NCI-H526 treated with DMSO at 0.1 percent for 48 hours (cell line): ENCODE measurements at regions not wholly inside any gene's neighbourhood (a gene's known extent, or its start where the extent isn't known, plus 50 kb on each side); places are given as distances from the start of the nearest gene placed in this dataset.
"Not testable (repeated sequence)": the region's sequence is repeated elsewhere in the genome, so short reads cannot be mapped to it uniquely, and the experiment has no call there.

Experiments
- DNase-seq: peaks from one replicate; lab custom pipeline; 2025; lab: John Stamatoyannopoulos, UW

GRCh38 chr3:177249203-177249602 is 51.9 kb upstream of the TBL1XR1 start:
- no peak for DNase-seq

DNA sequence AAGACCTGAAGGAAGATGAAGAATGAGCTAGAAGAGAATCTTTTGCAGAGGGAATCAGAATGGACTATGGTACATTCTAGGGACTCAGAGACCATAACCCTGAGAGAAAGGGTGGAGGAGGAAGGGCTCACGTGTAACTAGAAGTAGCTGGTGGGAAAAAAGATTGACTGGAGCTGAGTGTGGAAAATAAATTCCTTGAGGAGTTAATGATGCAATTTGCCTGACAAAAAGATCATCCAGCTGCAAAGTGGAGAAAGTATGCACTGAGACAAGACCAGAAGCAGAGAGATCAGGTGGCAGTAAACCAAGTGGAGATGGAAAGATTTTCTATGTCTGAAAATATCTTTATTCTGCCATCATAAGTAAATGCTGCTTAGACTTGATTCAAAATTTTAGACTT is 52.9 kb upstream of the TBL1XR1 start:
- DNase-seq, result no peak

- no peak for DNase-seq
Measured at GRCh38 chr3:177251755-177252154, 54.5 kb upstream of the TBL1XR1 start.

GRCh38 chr3:177257006-177257405 is 59.7 kb upstream of the TBL1XR1 start:
- DNase-seq, result no peak

- no peak for DNase-seq
Measured at GRCh38 chr3:177257625-177258024, 60.3 kb upstream of the TBL1XR1 start.

DNA sequence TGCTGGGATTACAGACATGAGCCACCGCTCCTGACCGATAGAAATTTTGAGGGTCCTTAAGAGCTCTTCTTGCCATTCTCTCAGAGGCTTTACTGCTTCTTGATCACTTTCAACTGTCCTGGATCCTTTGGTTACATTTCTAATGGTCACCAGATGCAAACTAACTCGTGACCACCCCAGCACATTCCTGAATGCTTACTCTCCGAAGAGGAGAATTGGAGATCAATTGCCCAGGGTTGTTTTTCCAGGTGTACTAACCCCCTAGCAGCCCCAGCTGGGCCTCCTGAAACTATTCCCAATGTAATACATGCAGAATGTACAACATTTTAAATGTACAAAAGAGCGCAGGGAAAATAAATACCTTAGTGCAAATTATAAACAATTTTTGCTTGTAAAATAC is 65.1 kb upstream of the TBL1XR1 start:
- no peak for DNase-seq

GRCh38 chr3:177263615-177264368 is 66.5 kb upstream of the TBL1XR1 start:
- DNase-seq, result no peak

DNA sequence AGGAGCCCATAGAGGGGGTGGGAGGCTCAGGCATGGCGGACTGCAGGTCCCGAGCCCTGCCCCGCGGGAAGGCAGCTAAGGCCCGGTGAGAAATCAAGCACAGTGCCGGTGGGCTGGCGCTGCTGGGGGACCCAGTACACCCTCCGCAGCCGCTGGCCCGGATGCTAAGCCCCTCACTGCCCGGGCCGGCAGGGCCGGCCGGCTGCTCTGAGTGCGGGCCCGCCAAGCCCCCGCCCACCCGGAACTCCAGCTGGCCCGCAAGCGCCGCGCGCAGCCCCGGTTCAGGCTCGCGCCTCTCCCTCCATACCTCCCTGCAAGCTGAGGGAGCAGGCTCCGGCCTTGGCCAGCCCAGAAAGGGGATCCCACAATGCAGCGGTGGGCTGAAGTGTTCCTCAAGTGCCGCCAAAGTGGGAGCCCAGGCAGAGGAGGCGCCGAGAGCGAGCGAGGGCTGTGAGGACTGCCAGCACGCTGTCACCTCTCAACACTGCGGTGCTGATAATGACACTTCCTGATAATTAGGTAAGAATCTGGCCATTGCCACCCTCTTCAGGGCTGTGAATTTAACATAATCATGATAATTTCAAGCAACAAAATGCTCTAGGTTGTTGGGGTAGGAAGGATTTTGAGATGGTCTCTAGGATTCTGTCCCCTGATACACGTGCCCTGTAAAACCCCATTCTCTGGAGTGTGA is 74.7 kb upstream of the TBL1XR1 start:
- DNase-seq, result not testable (repeated sequence)

GRCh38 chr3:177278016-177278415 is 80.7 kb upstream of the TBL1XR1 start:
- no peak for DNase-seq

- no peak for DNase-seq
Measured at GRCh38 chr3:177279118-177279815, 82.0 kb upstream of the TBL1XR1 start.

GRCh38 chr3:177281292-177282118 is 84.2 kb upstream of the TBL1XR1 start:
- no peak for DNase-seq

GRCh38 chr3:177282119-177282655 is 84.9 kb upstream of the TBL1XR1 start:
- no peak for DNase-seq

GRCh38 chr3:177283983-177284382 is 86.7 kb upstream of the TBL1XR1 start:
- no peak for DNase-seq

- DNase-seq, result no peak
Measured at GRCh38 chr3:177284383-177284881, 87.2 kb upstream of the TBL1XR1 start.

- no peak for DNase-seq
Measured at GRCh38 chr3:177286034-177286433, 88.8 kb upstream of the TBL1XR1 start.

- DNase-seq, result no peak
Measured at GRCh38 chr3:177287231-177287630, 89.9 kb upstream of the TBL1XR1 start.

DNA sequence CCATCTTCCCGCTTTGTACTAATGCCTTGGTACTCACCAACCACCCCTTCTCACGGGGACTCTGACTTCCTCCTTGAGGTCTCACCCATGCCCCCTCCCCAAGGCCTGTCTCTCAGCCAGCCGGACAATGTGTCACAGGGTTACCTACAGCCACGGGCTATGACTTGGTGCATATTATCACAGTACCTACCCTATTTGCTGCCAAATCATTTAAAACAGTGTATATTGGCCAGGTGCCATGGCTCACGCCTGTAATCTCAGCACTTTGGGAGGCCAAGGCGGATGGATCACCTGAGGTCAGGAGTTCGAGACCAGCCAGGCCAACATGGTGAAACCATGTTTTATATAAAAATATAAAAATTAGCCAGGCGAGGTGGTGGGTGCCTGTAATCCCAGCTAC is 93.4 kb upstream of the TBL1XR1 start:
- DNase-seq, result no peak

DNA sequence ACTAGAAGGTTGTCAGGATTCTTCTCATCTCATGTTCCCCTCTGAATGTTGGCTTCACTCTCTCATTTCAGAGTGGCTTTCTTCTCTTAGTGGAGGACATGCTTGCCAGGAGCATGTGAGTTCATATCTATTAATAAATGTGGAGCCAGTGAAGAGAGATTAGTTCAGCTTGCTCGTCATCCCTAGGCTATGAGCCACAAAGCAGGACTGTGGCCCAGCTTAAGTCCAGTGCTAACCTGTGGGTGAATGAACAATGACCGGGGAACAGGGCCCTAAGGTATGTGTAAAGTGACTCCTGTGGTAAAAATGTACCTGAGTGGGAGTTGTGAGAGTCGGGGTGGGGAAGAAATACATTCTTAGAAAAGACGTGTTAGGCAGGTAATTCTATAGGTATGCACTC is 96.9 kb upstream of the TBL1XR1 start:
- DNase-seq, result no peak

DNA sequence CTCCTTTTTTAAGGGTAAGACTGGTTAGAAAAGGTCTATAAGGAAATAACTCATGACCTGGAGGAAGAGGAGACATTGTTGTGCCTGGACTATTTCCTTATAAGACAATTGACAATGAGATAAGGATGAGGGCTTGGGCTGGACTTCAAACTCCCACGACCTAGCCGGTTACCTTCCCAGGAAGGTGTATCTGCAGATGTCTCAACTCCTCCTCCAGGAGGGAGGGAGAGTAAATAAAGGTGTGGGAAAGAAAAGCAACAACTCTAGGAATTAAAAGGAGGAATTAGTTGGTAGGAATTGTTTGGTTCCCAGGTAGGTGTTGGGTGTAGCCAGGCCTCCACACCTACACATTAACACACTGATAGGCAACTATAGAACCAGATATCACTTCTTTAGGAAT is 97.8 kb upstream of the TBL1XR1 start:
- DNase-seq, result no peak

- DNase-seq, result no peak
Measured at GRCh38 chr3:177299250-177299649, 102.0 kb upstream of the TBL1XR1 start.

DNA sequence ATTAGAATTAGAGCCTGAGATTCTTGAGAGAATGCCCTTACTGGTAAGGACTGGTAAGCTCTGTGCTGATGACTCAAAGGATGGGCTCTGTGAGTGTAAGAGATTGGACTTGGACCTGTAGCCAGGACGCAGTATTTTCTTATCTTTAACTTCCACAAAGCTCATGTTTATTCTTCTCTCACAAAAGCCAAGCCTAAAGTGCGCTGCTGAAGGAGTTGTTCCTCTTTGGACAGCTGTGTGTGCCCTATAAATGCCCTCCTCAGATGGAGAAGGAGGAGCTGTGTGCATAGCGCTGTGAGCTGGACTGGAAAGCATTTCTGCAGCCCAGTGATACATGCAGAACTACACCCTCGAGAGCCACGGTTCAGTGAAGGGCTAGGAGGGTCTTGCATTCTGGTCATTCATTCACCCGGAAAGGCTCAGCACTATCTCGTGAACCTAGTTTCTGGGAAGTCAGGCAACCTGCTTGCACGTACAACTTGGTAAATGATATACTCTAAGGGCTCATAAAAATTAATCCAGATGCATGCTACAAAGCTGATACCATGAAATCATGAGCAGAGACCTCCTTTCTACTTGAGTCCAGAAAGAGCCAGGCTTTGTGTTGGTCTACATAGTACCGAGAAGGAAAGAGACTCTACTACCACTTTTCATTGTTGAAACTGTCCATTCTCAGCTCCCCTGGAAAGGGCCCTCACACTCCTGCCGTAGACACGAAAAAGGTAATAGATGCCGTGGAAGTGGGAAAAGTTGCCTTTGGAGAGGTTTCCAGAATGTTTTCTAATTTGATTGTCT is 103.0 kb upstream of the TBL1XR1 start:
- no peak for DNase-seq
